ENCODE measurements at regions not wholly inside any gene's neighbourhood (a gene's known extent, or its start where the extent isn't known, plus 50 kb on each side); places are given as distances from the start of the nearest gene placed in this dataset.

DNA sequence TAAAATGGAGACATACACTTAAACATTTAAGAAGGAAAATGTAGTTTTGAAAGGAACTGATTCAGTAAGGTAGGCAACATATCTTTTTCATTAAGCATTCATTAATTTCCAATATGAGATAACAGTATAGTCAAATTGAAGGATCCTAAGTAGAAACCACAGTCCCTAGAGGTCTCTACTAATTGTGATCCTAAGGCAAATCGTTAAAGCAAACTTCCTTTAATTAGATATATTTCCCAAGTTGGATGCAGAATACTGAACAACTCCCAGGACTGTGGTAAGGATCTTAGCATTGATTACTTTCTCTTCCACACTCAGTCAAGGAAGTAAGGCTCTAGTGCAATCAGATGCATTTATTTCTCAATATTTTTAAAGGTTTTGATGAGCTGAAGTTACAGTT lies 604.1 kb upstream of the GJE1 start:
- no peak for TF ChIP-seq EZH2 (IDR thresholded peaks at IDR 0.05; ENCODE audit: borderline replicate concordance, low read depth, low read length, poor library complexity, severe bottlenecking)
- TF ChIP-seq, protein P1, sequence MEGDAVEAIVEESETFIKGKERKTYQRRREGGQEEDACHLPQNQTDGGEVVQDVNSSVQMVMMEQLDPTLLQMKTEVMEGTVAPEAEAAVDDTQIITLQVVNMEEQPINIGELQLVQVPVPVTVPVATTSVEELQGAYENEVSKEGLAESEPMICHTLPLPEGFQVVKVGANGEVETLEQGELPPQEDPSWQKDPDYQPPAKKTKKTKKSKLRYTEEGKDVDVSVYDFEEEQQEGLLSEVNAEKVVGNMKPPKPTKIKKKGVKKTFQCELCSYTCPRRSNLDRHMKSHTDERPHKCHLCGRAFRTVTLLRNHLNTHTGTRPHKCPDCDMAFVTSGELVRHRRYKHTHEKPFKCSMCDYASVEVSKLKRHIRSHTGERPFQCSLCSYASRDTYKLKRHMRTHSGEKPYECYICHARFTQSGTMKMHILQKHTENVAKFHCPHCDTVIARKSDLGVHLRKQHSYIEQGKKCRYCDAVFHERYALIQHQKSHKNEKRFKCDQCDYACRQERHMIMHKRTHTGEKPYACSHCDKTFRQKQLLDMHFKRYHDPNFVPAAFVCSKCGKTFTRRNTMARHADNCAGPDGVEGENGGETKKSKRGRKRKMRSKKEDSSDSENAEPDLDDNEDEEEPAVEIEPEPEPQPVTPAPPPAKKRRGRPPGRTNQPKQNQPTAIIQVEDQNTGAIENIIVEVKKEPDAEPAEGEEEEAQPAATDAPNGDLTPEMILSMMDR (conservative IDR thresholded peaks at IDR 0.05; ENCODE audit: low read depth, low read length), result no peak
- ChIA-PET POLR2A (ENCODE audit: low non-redundant PET) (no interaction called here), CTCF (no interaction called here)
- H3K36me3 ChIP-seq (ENCODE audit: insufficient read depth, low read length, poor library complexity, severe bottlenecking), result no peaks in the 10 kb centered on the region
- no peaks in the 10 kb centered on the region for H3K4me1 ChIP-seq (ENCODE audit: insufficient read depth, low read length, poor library complexity, severe bottlenecking)
- H3K27ac ChIP-seq (ENCODE audit: low read depth, low read length, poor library complexity, severe bottlenecking), result no peak overlapping the region
- H3K4me3 ChIP-seq (ENCODE audit: low read depth, low read length, poor library complexity, severe bottlenecking), result no peak overlapping the region
- no TSS peak for BruUV-seq (replicated peaks)
- H3K9me3 ChIP-seq (ENCODE audit: low read depth, low read length, poor library complexity, severe bottlenecking), result no peaks in the 10 kb centered on the region
- no peaks in the 10 kb centered on the region for H3K27me3 ChIP-seq (replicated peaks; ENCODE audit: insufficient read depth, low read depth, low read length, poor library complexity)
- intact Hi-C loops (cut with micrococcal nuclease; ENCODE audit: unreplicated experiment), result no loop called here
- DNase-seq (ENCODE audit: low spot score), result no peak

DNA sequence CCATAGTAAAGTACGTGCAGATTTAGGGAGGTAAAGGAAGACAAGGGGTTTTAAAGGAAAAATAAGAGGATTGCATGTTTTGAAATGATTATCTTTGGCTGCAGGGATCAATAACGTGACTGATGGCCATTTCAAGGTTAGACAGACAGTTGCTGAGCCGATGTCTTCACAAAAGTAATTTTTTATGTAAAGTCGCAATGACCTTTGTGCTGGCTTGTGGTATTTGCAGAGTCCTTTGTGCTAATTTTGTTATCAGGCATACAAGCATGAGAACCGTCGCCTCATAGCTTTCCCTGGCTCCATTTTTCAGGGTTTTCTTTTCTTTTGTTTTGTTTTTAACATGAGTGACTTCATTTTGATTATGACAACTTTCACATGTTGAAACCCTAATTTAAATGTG lies 605.7 kb upstream of the GJE1 start:
- Histone ChIP-seq H3K36me3 (ENCODE audit: insufficient read depth, low read length, poor library complexity, severe bottlenecking) (no peaks in the 10 kb centered on the region), H3K4me1 (ENCODE audit: insufficient read depth, low read length, poor library complexity, severe bottlenecking) (no peaks in the 10 kb centered on the region), H3K27me3 (replicated peaks; ENCODE audit: insufficient read depth, low read depth, low read length, poor library complexity) (no peaks in the 10 kb centered on the region), H3K9me3 (ENCODE audit: low read depth, low read length, poor library complexity, severe bottlenecking) (no peaks in the 10 kb centered on the region), H3K4me3 (ENCODE audit: low read depth, low read length, poor library complexity, severe bottlenecking) (no peak overlapping the region), H3K27ac (ENCODE audit: low read depth, low read length, poor library complexity, severe bottlenecking) (no peak overlapping the region)
- POLR2A ChIA-PET (ENCODE audit: low non-redundant PET), result no interaction called here
- no peak for DNase-seq (ENCODE audit: low spot score)
- no TSS peak for BruUV-seq (replicated peaks)
- TF ChIP-seq, protein P1 (conservative IDR thresholded peaks at IDR 0.05; ENCODE audit: low read depth, low read length), result no peak
- TF ChIP-seq EZH2 (IDR thresholded peaks at IDR 0.05; ENCODE audit: borderline replicate concordance, low read depth, low read length, poor library complexity, severe bottlenecking), result no peak
- intact Hi-C loops (cut with micrococcal nuclease; ENCODE audit: unreplicated experiment), result no loop called here
- CTCF ChIA-PET, result no interaction called here

DNA sequence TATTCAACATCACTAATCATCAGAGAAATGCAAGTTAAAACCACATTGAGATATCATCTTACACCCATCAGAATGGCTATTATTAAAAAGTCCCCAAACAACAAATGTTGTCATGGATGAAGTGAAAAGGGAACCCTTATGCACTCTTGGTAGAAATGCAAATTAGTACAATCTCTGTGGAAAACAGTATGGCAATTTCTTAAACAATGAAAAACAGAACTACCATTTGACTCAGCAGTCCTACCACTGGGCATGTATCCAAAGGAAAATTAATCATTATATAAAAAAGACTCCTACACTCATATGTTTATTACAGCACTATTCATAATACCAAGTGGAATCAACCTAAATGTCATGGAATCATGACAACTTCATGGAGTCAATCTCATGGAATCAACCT lies 611.3 kb upstream of the GJE1 start:
- Histone ChIP-seq H3K4me3 (ENCODE audit: low read depth, low read length, poor library complexity, severe bottlenecking) (no peak overlapping the region), H3K4me1 (ENCODE audit: insufficient read depth, low read length, poor library complexity, severe bottlenecking) (no peaks in the 10 kb centered on the region), H3K27ac (ENCODE audit: low read depth, low read length, poor library complexity, severe bottlenecking) (no peak overlapping the region), H3K9me3 (ENCODE audit: low read depth, low read length, poor library complexity, severe bottlenecking) (no peaks in the 10 kb centered on the region), H3K27me3 (replicated peaks; ENCODE audit: insufficient read depth, low read depth, low read length, poor library complexity) (no peaks in the 10 kb centered on the region), H3K36me3 (ENCODE audit: insufficient read depth, low read length, poor library complexity, severe bottlenecking) (no peaks in the 10 kb centered on the region)
- DNase-seq (ENCODE audit: low spot score), result no peak
- TF ChIP-seq, protein P1 (conservative IDR thresholded peaks at IDR 0.05; ENCODE audit: low read depth, low read length), result no peak
- ChIA-PET CTCF (no interaction called here), POLR2A (ENCODE audit: low non-redundant PET) (no interaction called here)
- intact Hi-C loops (cut with micrococcal nuclease; ENCODE audit: unreplicated experiment), result no loop called here
- no TSS peak for BruUV-seq (replicated peaks)

All from A673 (cell line).